Motor neuron (in vitro differentiated cells): ENCODE measurements at regions not wholly inside any gene's neighbourhood (a gene's known extent, or its start where the extent isn't known, plus 50 kb on each side); places are given as distances from the start of the nearest gene placed in this dataset.

ENCODE experiments used
- ATAC-seq, 8 experiments: fragments of 200-7000 bp; cut with Tn5 transposase; replicated peaks in 6 of 8; 2 replicates each; pipeline ENCODE4 v1.8.0; 2021; ENCODE audit warnings: mild to moderate bottlenecking in 8 of 8, moderate library complexity in 8 of 8
- H3K27ac ChIP-seq, 2 donors: fragments of 250-450 bp; sonication (Bioruptor Pico); 2 replicates each; pipeline ENCODE4 v1.9.0; 2021; ENCODE audit warnings: antibody characterized with exemption in 2 of 2, mild to moderate bottlenecking in 2 of 2, moderate library complexity in 1 of 2
- H3K4me1 ChIP-seq, 2 donors: fragments of 250-450 bp; sonication (Bioruptor Pico); replicated peaks in 1 of 2; 2 replicates each; pipeline ENCODE4 v1.6.1; 2021; ENCODE audit warnings: antibody characterized with exemption in 2 of 2, mild to moderate bottlenecking in 2 of 2, moderate library complexity in 1 of 2
- H3K4me3 ChIP-seq, 5 donors: fragments of 250-450 bp; sonication (Bioruptor Pico); 2 replicates each; pipeline ENCODE4 v1.9.0; 2021; ENCODE audit warnings: antibody characterized with exemption in 5 of 5, mild to moderate bottlenecking in 5 of 5, moderate library complexity in 4 of 5
- WGBS, 10 experiments: fragments of 450-650 bp; shearing (Covaris generic); methylation state at CpG; one replicate each; pipeline ENCODE4 v1.0.0; 2022; 5-methylcytosine and 5-hydroxymethylcytosine counted together
- in situ Hi-C, 9 experiments: fragments of 400-800 bp; cut with MboI; loops; one replicate each; pipeline ENCODE4 v1.15.0; 2021; ENCODE audit warnings: low sequenced_read_pairs in 9 of 9, low pct_unique_long_range_greater_than_20kb in 2 of 9; ENCODE audit not compliant: unreplicated experiment in 9 of 9

- in situ Hi-C loops, result no loop called here
- ATAC-seq, result no peak
Observed at GRCh38 chr10:55146032-55146431, 345.0 kb upstream of the PCDH15 start.

GRCh38 chr10:55144001-55144400, 343.0 kb upstream of the PCDH15 start:
- Histone ChIP-seq H3K27ac (no peak overlapping the region), H3K4me1 (peaks cover 0 to 2% of the 10 kb centered on the region in 2 donors), H3K4me3 (no peak overlapping the region)
- in situ Hi-C loops, result no loop called here
- no peak for ATAC-seq
- 6 to 100% (median 57%) methylated on average over 1 to 2 of the region's 2 CpGs; no CpG with 5 or more reads in 1 of the 10 experiments for WGBS, 10 experiments

More at GRCh38 chr10:55146032-55146431, 345.0 kb upstream of the PCDH15 start:
- Histone ChIP-seq H3K27ac (no peak overlapping the region), H3K4me1 (peaks cover 0 to 2% of the 10 kb centered on the region in 2 donors), H3K4me3 (no peak overlapping the region)
- 19 to 74% (median 66%) methylated on average over 3 to 5 of the region's 5 CpGs; no CpG with 5 or more reads in 2 of the 10 experiments for WGBS, 10 experiments

GRCh38 chr10:55141892-55142291, 340.9 kb upstream of the PCDH15 start:
- Histone ChIP-seq H3K27ac (no peak overlapping the region), H3K4me3 (no peak overlapping the region), H3K4me1 (peaks cover 0 to 2% of the 10 kb centered on the region in 2 donors)
- in situ Hi-C loops, result no loop called here
- ATAC-seq, result peak in 3 of 8 experiments; percentile 17 to 66 (median 48)

- Histone ChIP-seq H3K4me1 (peaks cover 0 to 2% of the 10 kb centered on the region in 2 donors), H3K4me3 (no peak overlapping the region), H3K27ac (no peak overlapping the region)
- 60 to 100% (median 96%) methylated on average over 2 of the region's 2 CpGs for WGBS, 10 experiments
- in situ Hi-C loops, result no loop called here
- no peak for ATAC-seq
Observed at GRCh38 chr10:55137063-55137462, 336.0 kb upstream of the PCDH15 start.

- Histone ChIP-seq H3K27ac (no peak overlapping the region), H3K4me3 (no peak overlapping the region), H3K4me1 (no peaks in the 10 kb centered on the region)
- in situ Hi-C loops, result no loop called here
- 0 to 100% (median 87%) methylated on average over 1 to 2 of the region's 2 CpGs; no CpG with 5 or more reads in 2 of the 10 experiments for WGBS, 10 experiments
- ATAC-seq, result no peak
Observed at GRCh38 chr10:55104738-55105137, 303.7 kb upstream of the PCDH15 start.

- in situ Hi-C loops, result loop anchor here in 1 of 9 experiments (25.0 kb wide), 1 partner anchor 164 kb away; no protein-coding TSS in a partner anchor
- ATAC-seq, result no peak
- WGBS, 10 experiments, result 29 to 97% (median 89%) methylated on average over 3 to 8 of the region's 9 CpGs; no CpG with 5 or more reads in 1 of the 10 experiments
Observed at GRCh38 chr10:55098452-55098851, 297.4 kb upstream of the PCDH15 start.

GRCh38 chr10:55091691-55092328, 290.8 kb upstream of the PCDH15 start:
- no peak overlapping the region for H3K27ac ChIP-seq
- no peak for ATAC-seq
- H3K4me3 ChIP-seq, result no peak overlapping the region
- no peaks in the 10 kb centered on the region for H3K4me1 ChIP-seq
- in situ Hi-C loops, result loop anchor here in 1 of 9 experiments (25.0 kb wide), 1 partner anchor 170 kb away; no protein-coding TSS in a partner anchor
- WGBS, 10 experiments, result 0 to 11% (median 0%) methylated on average over 1 of the region's 1 CpG; no CpG with 5 or more reads in 2 of the 10 experiments

More at GRCh38 chr10:55098452-55098851, 297.4 kb upstream of the PCDH15 start:
- Histone ChIP-seq H3K4me3 (no peak overlapping the region), H3K27ac (no peak overlapping the region), H3K4me1 (no peaks in the 10 kb centered on the region)

GRCh38 chr10:55078121-55078520, 277.1 kb upstream of the PCDH15 start:
- 0 to 91% (median 80%) methylated on average over 1 of the region's 1 CpG for WGBS, 10 experiments
- no peak for ATAC-seq
- Histone ChIP-seq H3K4me1 (no peaks in the 10 kb centered on the region), H3K4me3 (no peak overlapping the region), H3K27ac (no peak overlapping the region)
- in situ Hi-C loops, result loop anchor here in 1 of 9 experiments (25.0 kb wide), 1 partner anchor 184 kb away; no protein-coding TSS in a partner anchor

- Histone ChIP-seq H3K27ac (no peak overlapping the region), H3K4me1 (no peaks in the 10 kb centered on the region), H3K4me3 (no peak overlapping the region)
- in situ Hi-C loops, result no loop called here
- WGBS, 10 experiments, result 0 to 100% (median 60%) methylated on average over 1 of the region's 1 CpG; no CpG with 5 or more reads in 1 of the 10 experiments
- ATAC-seq, result no peak
Observed at GRCh38 chr10:55065185-55065584, 264.2 kb upstream of the PCDH15 start.

- no peak overlapping the region for H3K4me3 ChIP-seq
- no peaks in the 10 kb centered on the region for H3K4me1 ChIP-seq
- no peak overlapping the region for H3K27ac ChIP-seq
- ATAC-seq, result no peak
- in situ Hi-C loops, result no loop called here
Observed at GRCh38 chr10:55063811-55064210, 262.8 kb upstream of the PCDH15 start.

GRCh38 chr10:55062349-55062748, 261.3 kb upstream of the PCDH15 start:
- H3K27ac ChIP-seq, result no peak overlapping the region
- H3K4me3 ChIP-seq, result no peak overlapping the region
- no peaks in the 10 kb centered on the region for H3K4me1 ChIP-seq
- in situ Hi-C loops, result no loop called here
- ATAC-seq, result no peak

- peak in 1 of 8 experiments; percentile 25 for ATAC-seq
- WGBS, 10 experiments, result 7 to 95% (median 46%) methylated on average over 3 to 5 of the region's 5 CpGs; no CpG with 5 or more reads in 3 of the 10 experiments
- H3K4me3 ChIP-seq, result no peak overlapping the region
- in situ Hi-C loops, result no loop called here
- H3K4me1 ChIP-seq, result no peaks in the 10 kb centered on the region
- no peak overlapping the region for H3K27ac ChIP-seq
Observed at GRCh38 chr10:55058800-55059199, 257.8 kb upstream of the PCDH15 start.

GRCh38 chr10:55051515-55051914, 250.5 kb upstream of the PCDH15 start:
- H3K4me3 ChIP-seq, result no peak overlapping the region
- 0 to 100% (median 91%) methylated on average over 1 to 2 of the region's 2 CpGs for WGBS, 10 experiments
- ATAC-seq, result peak in 2 of 8 experiments; percentile 24 to 92

More at GRCh38 chr10:55051515-55051914, 250.5 kb upstream of the PCDH15 start:
- Histone ChIP-seq H3K27ac (no peak overlapping the region), H3K4me1 (peaks cover 5 to 11% of the 10 kb centered on the region in 2 donors)
- in situ Hi-C loops, result no loop called here
